ENCODE measurements at regions not wholly inside any gene's neighbourhood (a gene's known extent, or its start where the extent isn't known, plus 50 kb on each side); places are given as distances from the start of the nearest gene placed in this dataset.

DNA sequence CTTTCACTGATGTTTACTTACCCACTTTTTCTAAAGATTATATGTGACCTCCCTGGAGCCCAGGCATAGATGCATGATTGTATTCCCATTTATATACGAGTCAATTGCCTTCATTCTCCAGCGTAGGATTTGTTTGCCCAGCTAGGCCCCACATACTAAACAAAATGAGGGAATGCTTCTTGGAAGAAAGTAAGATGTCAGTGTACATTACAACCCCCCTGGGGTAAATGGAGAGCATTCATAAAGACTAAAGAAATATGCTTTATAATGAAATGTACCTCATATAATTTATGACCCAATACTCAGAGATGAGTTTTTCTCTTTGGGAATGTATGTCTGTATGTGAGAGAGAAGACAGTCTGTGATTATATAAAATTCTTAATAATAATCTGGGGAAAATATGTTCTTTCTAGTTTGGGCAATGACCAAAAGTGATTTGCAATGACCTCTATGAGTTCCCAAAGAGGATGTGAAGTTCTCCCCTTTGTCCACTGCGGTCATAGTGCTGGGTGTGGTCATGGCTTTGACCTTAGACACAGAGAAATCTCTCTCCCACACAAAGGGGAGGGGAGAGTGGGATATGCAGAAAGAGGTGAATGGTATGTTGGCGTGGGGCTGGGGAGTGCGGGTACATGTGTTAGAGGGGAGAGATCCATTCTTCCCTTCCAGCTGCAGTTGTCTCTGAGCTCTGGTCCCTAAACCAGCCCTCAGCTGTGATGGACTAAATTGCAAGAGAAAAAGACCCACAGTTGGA, 175.6 kb downstream of the EN1 start:
- WGBS (ENCODE audit: missing lambda C conversion rate): 90% methylated on average over 5 of the region's 5 CpGs
- no peak for ATAC-seq
- no peak overlapping the region for H3K4me2 ChIP-seq

DNA sequence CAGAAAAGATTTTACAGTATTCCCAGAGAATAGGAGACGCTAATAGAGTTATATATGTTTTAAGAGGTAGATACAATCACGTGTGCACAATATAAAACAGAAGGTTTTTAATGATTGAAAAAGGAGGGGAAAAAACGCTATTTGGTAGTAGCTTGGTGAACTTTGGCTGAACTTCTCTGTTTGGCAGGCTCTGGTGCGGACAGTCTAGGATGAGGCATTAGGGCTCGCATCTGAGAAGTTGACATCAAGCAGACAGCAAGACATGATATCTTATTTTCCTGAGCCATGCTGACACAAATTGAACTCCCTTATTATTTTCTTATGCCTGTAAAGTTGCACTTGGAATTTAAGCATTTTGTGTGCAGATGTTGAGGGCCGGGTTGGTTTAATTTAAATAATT, 176.6 kb downstream of the EN1 start:
- Histone ChIP-seq H3K9me3 (no peaks in the 10 kb centered on the region), H3K27ac (peak overlapping the region; percentile 68 to 79; a peak in 5 of 6 replicates), H3K4me3 (no peak overlapping the region), H3K4me1 (peaks cover 39% of the 10 kb centered on the region), H3K4me2 (peak overlapping the region; percentile 69)
- FAIRE-seq (no peak), DNase-seq (ENCODE audit: low read depth in 1 of 2, low spot score in 1 of 2) (no peak), ATAC-seq (no peak)
- 51% methylated on average over 6 of the region's 6 CpGs for WGBS (ENCODE audit: missing lambda C conversion rate)
- CTCF ChIA-PET: no interaction called here
- TF ChIP-seq BHLHE40 (IDR thresholded peaks at IDR 0.05; ENCODE audit: low read depth, low read length) (no peak), SREBF2 (IDR thresholded peaks at IDR 0.05) (no peak), CTCF (IDR thresholded peaks at IDR 0.05) (no peak), HES2 (IDR thresholded peaks at IDR 0.05) (no peak), CHD4 (IDR thresholded peaks at IDR 0.05; ENCODE audit: borderline replicate concordance) (no peak), JUNB (IDR thresholded peaks at IDR 0.05) (no peak), RCOR1 (IDR thresholded peaks at IDR 0.05; ENCODE audit: low read depth, low read length) (no peak), ATOH8 (CRISPR knock-in tag; IDR thresholded peaks at IDR 0.05; ENCODE audit: low read depth) (no peak)
- POLR2A ChIA-PET: no interaction called here

More for the DNA sequence above, 175.6 kb downstream of the EN1 start:
- ChIA-PET POLR2A (no interaction called here), CTCF (no interaction called here)
- FAIRE-seq (no peak), DNase-seq (ENCODE audit: low read depth in 1 of 2, low spot score in 1 of 2) (no peak)
- no peaks in the 10 kb centered on the region for H3K9me3 ChIP-seq
- no peak for TF ChIP-seq FOSB (CRISPR knock-in tag; IDR thresholded peaks at IDR 0.05)
- H3K4me3 ChIP-seq: no peak overlapping the region
- H3K27ac ChIP-seq: peak overlapping the region in 1 of 2 experiments; percentile 68; a peak in 3 of 6 replicates
- H3K4me1 ChIP-seq: peaks cover 39% of the 10 kb centered on the region

DNA sequence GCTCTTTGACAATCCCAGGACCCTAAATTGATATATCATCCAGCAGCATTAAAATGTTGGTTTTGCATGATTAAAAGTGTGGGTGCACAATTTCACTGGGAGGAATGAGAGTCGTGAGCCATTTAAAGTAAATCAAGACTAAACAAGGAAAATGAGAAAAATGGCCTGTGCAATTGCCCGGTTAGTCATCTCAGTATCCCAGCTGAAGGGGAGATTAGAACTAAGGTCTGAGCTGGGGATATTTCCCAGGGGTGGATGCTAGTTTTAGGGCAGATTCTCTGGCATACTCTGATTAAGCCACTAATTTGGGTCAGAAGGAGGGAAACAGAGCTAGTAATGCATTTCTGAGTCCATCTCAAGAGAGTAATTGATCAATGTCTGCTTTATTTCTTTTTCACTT, 177.2 kb downstream of the EN1 start:
- peaks cover 39% of the 10 kb centered on the region for H3K4me1 ChIP-seq
- ATAC-seq (no peak), DNase-seq (ENCODE audit: low read depth in 1 of 2, low spot score in 1 of 2) (no peak), FAIRE-seq (no peak)
- CTCF ChIA-PET: interaction anchor here (1.7 kb wide), 1 partner anchor 185 kb away, joined by 9 read pairs; no protein-coding TSS in a partner anchor
- no peaks in the 10 kb centered on the region for H3K9me3 ChIP-seq
- peak overlapping the region; percentile 69 for H3K4me2 ChIP-seq
- POLR2A ChIA-PET: no interaction called here
- no peak overlapping the region for H3K4me3 ChIP-seq
- WGBS (ENCODE audit: missing lambda C conversion rate): 71% methylated on average over 2 of the region's 2 CpGs
- TF ChIP-seq EHMT2 (IDR thresholded peaks at IDR 0.05; ENCODE audit: low read depth) (no peak), ELK1 (IDR thresholded peaks at IDR 0.05; ENCODE audit: low read depth, low read length) (no peak), USF2 (IDR thresholded peaks at IDR 0.05) (no peak), HEYL (CRISPR knock-in tag; IDR thresholded peaks at IDR 0.05) (no peak), BHLHE40 (IDR thresholded peaks at IDR 0.05; ENCODE audit: low read depth, low read length) (no peak), POLR2A (IDR thresholded peaks at IDR 0.05; ENCODE audit: low read length) (no peak), JUNB (IDR thresholded peaks at IDR 0.05) (no peak), FOSB (CRISPR knock-in tag; IDR thresholded peaks at IDR 0.05) (no peak), PHF8 (IDR thresholded peaks at IDR 0.05; ENCODE audit: borderline replicate concordance, low read depth) (no peak), CBX2 (IDR thresholded peaks at IDR 0.05; ENCODE audit: borderline replicate concordance, low read depth) (no peak), RFX5 (IDR thresholded peaks at IDR 0.05) (no peak), NR3C1 (IDR thresholded peaks at IDR 0.05) (no peak), JUN (IDR thresholded peaks at IDR 0.05) (no peak)
- TF ChIP-seq, protein P1, sequence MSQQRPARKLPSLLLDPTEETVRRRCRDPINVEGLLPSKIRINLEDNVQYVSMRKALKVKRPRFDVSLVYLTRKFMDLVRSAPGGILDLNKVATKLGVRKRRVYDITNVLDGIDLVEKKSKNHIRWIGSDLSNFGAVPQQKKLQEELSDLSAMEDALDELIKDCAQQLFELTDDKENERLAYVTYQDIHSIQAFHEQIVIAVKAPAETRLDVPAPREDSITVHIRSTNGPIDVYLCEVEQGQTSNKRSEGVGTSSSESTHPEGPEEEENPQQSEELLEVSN (IDR thresholded peaks at IDR 0.05; ENCODE audit: borderline replicate concordance, low read depth): no peak
- peak overlapping the region; percentile 79 to 81; a peak in 5 of 6 replicates for H3K27ac ChIP-seq
